Progenitor cell of endocrine pancreas (in vitro differentiated cells): ENCODE measurements at regions not wholly inside any gene's neighbourhood (a gene's known extent, or its start where the extent isn't known, plus 50 kb on each side); places are given as distances from the start of the nearest gene placed in this dataset.

Source experiments
- DNase-seq: peaks from one replicate; pipeline ENCODE4 v3.0.0; 2021; ENCODE audit warnings: low spot score; ENCODE audit not compliant: unreplicated experiment
- H3K27ac Mint-ChIP-seq: 2 replicates; pipeline ENCODE4 v1.8.0; 2021; ENCODE audit warnings: mild to moderate bottlenecking, moderate library complexity, mixed read lengths
- H3K27me3 Mint-ChIP-seq: 2 replicates; pipeline ENCODE4 v1.8.0; 2021; ENCODE audit warnings: mixed read lengths
- H3K36me3 Mint-ChIP-seq: 2 replicates; pipeline ENCODE4 v1.8.0; 2022; ENCODE audit warnings: mixed read lengths; ENCODE audit not compliant: insufficient read depth
- H3K4me1 Mint-ChIP-seq: 2 replicates; pipeline ENCODE4 v1.8.0; 2021; ENCODE audit warnings: low read depth, mixed read lengths
- H3K4me3 Mint-ChIP-seq: 2 replicates; pipeline ENCODE4 v1.8.0; 2021; ENCODE audit warnings: low read depth, mild to moderate bottlenecking, moderate library complexity, mixed read lengths
- H3K9me3 Mint-ChIP-seq: 2 replicates; pipeline ENCODE4 v1.8.0; 2021; ENCODE audit warnings: low read depth, mixed read lengths
- TF ChIP-seq, protein P1 (sequence below): fragments of 200-600 bp; sonication (generic); IDR thresholded peaks from one replicate; pipeline ENCODE4 v1.5.0; 2021; ENCODE audit warnings: antibody characterized with exemption, mild to moderate bottlenecking; ENCODE audit not compliant: unreplicated experiment

DNA sequence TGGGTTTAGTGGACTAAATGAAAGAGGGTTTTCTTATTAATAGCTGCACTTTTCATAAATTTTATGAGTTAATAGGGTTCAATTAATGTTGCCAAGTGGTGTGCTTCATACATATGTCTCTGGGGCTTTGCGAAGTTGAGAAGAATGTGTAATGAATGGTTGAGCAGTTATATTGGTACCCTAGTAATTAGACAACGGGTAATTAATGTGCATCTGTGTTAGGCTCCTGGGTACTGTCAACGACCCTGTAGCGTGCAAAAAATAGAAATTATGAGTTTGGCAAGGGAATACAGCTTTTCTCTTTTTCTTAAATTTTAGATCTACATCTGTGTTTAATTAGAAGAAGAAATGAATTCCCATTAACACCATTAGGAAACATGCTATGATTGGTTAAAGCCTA, 1027.7 kb downstream of the ARAP2 start:
- no peak for DNase-seq
- no peaks in the 10 kb centered on the region for H3K36me3 Mint-ChIP-seq
- TF ChIP-seq, protein P1, sequence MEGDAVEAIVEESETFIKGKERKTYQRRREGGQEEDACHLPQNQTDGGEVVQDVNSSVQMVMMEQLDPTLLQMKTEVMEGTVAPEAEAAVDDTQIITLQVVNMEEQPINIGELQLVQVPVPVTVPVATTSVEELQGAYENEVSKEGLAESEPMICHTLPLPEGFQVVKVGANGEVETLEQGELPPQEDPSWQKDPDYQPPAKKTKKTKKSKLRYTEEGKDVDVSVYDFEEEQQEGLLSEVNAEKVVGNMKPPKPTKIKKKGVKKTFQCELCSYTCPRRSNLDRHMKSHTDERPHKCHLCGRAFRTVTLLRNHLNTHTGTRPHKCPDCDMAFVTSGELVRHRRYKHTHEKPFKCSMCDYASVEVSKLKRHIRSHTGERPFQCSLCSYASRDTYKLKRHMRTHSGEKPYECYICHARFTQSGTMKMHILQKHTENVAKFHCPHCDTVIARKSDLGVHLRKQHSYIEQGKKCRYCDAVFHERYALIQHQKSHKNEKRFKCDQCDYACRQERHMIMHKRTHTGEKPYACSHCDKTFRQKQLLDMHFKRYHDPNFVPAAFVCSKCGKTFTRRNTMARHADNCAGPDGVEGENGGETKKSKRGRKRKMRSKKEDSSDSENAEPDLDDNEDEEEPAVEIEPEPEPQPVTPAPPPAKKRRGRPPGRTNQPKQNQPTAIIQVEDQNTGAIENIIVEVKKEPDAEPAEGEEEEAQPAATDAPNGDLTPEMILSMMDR, result no peak
- H3K9me3 Mint-ChIP-seq, result no peaks in the 10 kb centered on the region
- no peaks in the 10 kb centered on the region for H3K27me3 Mint-ChIP-seq
- H3K27ac Mint-ChIP-seq, result no peak overlapping the region
- H3K4me1 Mint-ChIP-seq, result no peaks in the 10 kb centered on the region
- H3K4me3 Mint-ChIP-seq, result no peak overlapping the region

DNA sequence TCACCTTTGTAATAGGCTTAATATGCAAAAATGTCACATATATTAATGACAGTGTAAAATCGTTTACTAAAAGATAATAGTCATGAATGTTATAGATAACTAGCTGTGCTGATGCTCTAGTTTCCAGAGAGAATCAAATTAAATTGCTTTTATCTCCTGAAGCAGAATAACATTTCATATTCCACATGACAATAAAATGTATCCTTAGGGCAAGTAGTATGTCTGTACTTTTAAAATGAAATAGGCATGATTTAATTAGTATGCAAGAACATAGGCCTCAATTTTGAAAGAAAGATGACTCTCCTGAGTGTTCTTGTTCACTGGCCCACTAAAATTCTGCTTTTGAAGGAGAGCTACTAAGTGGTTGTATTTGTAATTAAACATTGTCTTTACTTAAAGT, 1027.0 kb downstream of the ARAP2 start:
- Mint-ChIP-seq H3K4me1 (no peaks in the 10 kb centered on the region), H3K27ac (no peak overlapping the region)

DNA sequence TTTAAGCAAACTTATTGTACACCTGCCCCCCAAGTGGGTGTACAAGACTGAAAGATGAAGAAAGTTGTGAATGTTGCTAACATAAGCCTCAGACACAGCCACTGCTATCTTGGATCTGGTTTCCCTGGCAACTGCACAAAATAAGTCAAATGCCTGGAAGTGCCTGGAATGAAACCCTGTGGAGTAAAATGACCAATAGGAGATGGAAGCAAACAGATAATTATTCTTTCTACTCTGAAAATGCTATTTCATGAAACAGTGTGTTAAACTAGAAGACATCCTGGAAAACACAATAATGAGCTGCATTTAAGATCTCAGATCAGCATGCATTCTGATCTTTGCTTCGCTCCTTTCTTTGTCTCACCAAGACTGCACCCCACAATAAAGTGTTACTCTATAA, 1016.0 kb downstream of the ARAP2 start:
- no peaks in the 10 kb centered on the region for H3K36me3 Mint-ChIP-seq
- H3K27me3 Mint-ChIP-seq, result no peaks in the 10 kb centered on the region
- H3K4me3 Mint-ChIP-seq, result no peak overlapping the region

More for the DNA sequence above, 1027.0 kb downstream of the ARAP2 start:
- H3K27me3 Mint-ChIP-seq, result no peaks in the 10 kb centered on the region
- TF ChIP-seq, protein P1, result no peak
- no peak overlapping the region for H3K4me3 Mint-ChIP-seq
- no peaks in the 10 kb centered on the region for H3K36me3 Mint-ChIP-seq
- no peak for DNase-seq
- H3K9me3 Mint-ChIP-seq, result no peaks in the 10 kb centered on the region

DNA sequence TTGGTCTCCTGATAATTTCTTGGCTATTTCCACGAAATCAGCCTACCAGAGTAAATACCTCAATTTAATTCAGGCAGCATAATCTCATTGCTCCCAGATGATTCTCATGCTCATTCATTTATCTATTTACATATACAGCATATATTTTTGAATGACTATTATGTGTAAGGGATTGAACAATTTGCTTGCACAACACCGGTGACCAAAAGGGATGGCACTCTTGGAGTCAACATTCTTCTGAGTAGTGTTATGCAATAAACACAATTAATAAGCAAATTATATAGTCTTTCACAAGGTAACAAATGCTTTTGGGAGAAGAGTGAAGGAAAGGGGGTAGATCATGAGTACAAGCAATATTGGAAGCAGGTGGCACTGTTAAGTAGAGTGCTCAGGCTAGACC, 1015.3 kb downstream of the ARAP2 start:
- Mint-ChIP-seq H3K4me3 (no peak overlapping the region), H3K27ac (no peak overlapping the region), H3K36me3 (no peaks in the 10 kb centered on the region), H3K4me1 (peaks cover 8% of the 10 kb centered on the region), H3K27me3 (no peaks in the 10 kb centered on the region), H3K9me3 (peaks cover 7% of the 10 kb centered on the region)
- no peak for DNase-seq
- TF ChIP-seq, protein P1, result no peak

More for the DNA sequence above, 1016.0 kb downstream of the ARAP2 start:
- H3K9me3 Mint-ChIP-seq, result peaks cover 7% of the 10 kb centered on the region
- DNase-seq, result no peak
- H3K4me1 Mint-ChIP-seq, result peaks cover 8% of the 10 kb centered on the region
- no peak overlapping the region for H3K27ac Mint-ChIP-seq
- TF ChIP-seq, protein P1, result no peak

DNA sequence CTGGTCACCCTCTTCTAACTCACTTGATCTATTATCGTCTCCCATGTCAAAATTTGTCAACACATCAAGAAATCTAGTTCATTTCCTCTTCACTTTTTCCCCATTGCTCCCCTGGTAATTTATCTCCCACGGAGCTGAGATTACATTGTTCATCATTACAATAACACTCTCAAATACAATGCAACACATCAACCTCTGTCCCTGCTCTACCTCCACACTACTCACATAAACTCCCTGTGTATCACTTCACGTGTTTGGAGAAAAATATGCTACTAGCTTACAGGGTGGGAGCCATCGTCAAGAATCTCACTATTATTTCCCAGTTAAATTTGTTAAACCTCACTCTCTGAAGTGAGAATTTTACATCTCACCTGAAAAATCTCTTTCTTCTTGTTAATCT, 1006.4 kb downstream of the ARAP2 start:
- Mint-ChIP-seq H3K27me3 (no peaks in the 10 kb centered on the region), H3K4me1 (no peaks in the 10 kb centered on the region), H3K9me3 (peaks cover 10% of the 10 kb centered on the region), H3K36me3 (peaks cover 2% of the 10 kb centered on the region), H3K4me3 (no peak overlapping the region), H3K27ac (no peak overlapping the region)
- TF ChIP-seq, protein P1, result no peak
- DNase-seq, result no peak
